Medulla oblongata (tissue), 1 donor: ENCODE measurements at regions not wholly inside any gene's neighbourhood (a gene's known extent, or its start where the extent isn't known, plus 50 kb on each side); places are given as distances from the start of the nearest gene placed in this dataset.
"Not testable (repeated sequence)": the region's sequence is repeated elsewhere in the genome, so short reads cannot be mapped to it uniquely, and the experiment has no call there.

ENCODE experiments used
- DNase-seq: peaks from one replicate; pipeline ENCODE4 v3.0.0-alpha.2; 2015; ENCODE audit errors: extremely low spot score

DNA sequence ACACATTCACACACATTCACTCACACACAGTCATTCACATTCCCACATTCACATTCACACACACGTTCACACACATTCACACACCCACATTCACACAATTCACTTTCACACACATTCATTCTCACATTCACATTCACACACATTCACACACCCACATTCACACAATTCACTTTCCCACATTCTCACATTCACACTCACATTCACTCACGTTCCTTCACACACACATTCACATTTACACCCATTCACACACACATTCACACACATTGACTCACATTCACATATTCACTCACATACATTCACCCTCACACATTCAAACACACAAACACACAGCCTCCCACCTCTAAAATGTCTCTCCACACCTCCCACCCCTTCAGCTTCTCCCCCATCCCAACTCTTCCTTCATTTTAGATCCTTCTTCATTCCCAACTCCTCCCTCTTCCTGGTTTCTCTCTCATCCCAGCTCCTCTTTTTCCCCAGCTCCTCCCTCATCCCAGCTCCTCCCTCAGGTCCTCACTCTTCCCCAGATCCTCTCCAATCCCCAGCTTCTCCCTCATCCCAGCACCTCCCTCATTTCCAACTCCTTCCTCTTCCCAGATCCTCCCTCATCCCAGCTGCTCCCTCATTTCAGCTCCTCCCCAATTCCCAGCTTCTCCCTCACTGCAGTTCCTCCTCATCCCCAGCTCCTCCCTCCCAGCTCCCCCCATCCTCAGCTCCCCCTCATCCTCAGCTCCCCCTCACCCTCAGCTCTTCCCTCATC, 111.0 kb downstream of the FAM53A start:
- no peak for DNase-seq

DNA sequence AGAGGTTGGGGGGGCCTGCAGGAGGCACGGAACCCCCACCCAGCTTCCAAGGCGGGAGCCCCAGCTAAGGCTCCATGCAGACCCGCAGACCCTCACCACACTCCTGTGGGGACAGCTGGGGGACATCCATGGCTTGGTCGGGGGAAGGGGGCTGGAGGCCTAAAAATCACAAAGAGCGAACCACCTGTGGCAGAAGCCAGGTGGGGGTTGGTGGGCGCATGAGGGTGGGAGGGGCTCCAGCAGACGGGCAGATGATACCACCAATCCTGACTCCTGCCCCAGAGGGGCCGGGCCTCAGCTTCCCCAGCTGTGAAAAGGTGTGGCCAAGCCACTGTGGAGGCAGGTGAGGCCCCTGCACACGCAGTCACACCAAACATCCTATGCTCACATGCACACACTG, 111.6 kb downstream of the FAM53A start:
- DNase-seq: no peak

GRCh38 chr4:1572010-1572385, 112.1 kb downstream of the FAM53A start:
- no peak for DNase-seq

DNA sequence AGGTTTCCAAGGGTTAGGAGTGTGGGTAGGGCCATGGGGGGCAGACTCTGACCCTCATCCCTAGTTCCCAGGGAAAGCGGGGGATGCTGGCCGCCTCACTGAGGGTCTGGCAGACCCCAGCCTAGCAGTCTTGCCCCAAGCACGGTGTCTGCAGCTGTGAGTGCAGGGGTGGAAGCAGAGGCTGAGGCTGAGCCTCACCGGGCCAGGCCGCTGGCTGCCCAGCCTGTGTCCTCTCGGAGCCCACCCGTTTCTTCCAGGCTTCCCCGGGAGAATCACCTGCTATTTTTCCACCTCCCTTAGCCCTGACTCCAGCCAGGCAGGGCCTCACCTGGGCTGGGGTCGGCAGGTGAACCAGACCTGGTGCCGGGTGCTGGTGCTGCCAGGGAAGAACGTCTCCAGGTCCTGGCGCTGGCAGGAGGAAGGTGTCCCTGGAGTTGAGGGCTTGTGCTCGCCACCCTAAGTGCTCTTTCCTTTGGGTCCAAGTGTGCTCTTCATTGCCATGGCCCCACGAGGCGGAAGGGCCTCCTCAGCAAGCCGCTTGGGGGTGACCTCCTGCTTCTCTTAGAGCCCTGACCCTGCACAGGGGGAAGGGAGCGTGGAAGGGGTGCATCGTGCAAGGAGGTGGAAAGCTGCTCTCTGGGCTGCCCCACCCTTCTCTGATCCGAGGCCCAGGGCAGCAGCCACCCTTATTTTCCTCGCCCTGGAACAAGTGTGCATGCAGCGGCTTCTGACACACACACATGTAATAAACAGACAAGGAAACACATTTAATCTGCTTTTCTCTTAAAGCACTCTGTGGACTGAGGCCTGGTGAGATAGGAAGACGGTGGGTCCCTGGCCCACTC, 112.7 kb downstream of the FAM53A start:
- no peak for DNase-seq

DNA sequence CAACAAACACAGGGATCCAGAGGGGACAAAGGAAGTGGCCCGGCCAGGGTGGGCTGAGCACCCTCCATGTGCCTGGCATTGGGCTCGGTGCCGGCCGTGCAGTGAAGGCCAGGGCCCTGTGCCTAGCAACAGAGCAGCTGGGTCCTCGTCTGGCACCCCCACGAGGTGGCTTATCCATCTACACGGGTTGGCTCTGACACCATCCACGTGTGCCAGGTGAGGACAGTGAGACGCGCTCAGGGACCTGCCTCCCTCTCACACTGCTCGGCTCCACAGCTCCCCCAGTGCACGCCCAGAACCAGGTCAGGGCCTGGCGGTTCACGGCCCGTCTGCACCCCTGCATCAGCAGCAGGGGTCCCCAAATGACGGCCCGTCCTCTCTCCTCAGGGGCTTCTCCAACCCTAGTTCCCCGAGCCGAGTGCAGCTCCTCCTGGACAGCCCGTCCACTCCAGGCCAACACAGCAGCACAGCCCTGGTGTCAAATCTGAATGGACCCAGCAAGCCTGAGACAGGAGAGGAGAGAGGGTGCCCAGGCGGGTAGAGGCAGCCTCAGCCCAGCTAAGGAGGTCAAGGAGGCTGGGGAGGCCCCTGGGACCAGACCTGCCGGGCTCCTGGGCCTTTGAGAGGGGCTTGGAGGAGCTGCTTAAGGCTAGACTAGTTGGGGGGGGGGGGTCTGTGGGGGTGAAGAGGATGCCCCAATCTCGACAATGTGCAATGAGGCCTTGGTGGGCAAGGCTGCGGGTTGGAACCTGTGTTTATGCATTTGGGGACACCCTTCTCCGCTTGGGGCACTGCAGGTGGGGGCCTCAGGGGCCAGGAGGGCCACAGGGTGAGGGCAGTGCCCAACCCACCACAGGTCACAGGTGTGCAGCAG, 113.6 kb downstream of the FAM53A start:
- no peak for DNase-seq

DNA sequence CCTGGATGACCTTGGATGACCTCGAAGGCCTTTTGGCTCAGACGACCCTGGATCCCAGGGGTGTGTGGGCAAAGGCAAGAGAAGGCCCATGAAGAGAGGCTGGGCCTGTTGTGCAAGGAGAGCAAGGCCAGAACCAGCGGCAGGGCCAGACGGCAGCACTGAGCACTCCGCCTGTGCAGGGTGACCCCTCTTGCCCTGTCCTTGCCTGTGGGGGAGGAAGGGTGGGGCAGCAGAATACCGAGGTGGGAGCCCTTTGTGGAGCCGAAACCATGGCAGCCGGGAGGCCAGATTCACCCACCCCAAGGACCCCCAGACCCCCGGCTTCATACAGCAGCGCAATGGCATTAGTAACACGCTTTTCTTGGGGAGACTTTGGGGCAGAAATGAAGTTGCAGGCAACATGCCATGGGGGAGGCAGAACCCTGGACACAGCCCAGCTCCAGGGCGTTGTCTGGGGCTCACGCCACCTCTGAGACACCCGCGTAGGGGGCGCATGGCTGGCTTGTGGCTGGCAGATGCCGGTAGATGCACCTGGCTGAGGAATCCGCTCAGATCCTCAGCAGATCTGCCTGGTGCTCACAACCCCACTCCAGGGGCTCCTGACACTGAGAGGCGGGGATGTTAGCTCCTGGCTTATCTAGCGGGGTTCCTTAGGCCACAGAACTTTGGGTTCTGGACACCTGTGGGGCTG, 114.5 kb downstream of the FAM53A start:
- DNase-seq: no peak

GRCh38 chr4:1568855-1569460, 115.2 kb downstream of the FAM53A start:
- no peak for DNase-seq

DNA sequence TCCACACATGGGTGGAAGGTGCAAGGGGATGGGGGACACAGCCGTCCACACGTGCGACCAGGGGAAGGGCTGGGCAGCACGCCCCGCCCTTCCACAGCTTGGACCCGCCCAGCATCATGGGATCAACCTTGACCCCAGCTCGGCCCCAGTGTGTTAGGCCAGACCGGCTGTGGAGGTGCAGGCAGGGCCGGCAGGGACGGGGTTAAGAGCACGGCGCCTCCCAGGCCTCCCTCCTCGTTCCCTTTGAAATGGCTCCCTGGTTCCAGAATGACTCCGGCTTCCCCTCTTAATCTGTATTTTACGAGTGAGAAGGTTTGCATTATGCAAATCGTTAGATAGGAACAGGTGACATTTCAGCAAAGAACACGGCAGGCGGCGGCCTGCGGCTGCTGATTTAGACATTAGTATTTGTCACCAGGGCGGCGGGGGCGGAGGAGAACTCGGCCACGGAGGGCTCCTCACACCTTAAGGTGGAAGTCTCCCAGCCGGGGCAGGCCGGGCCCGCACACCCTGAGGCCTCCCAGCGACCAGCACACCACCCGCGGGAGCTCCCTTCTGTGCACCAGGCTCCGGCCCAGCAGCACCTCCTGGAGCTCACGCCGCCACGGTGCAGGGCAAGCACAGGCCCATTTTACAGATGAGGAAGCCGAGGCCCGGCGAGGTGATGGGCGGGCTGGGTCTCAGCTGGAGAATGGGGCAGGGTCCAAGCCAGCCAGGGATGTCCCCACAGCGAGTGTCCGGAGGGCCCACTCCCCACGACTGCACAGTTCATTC, 116.1 kb downstream of the FAM53A start:
- DNase-seq: no peak

- DNase-seq: no peak
Measured at GRCh38 chr4:1567519-1567807, 116.7 kb downstream of the FAM53A start.

DNA sequence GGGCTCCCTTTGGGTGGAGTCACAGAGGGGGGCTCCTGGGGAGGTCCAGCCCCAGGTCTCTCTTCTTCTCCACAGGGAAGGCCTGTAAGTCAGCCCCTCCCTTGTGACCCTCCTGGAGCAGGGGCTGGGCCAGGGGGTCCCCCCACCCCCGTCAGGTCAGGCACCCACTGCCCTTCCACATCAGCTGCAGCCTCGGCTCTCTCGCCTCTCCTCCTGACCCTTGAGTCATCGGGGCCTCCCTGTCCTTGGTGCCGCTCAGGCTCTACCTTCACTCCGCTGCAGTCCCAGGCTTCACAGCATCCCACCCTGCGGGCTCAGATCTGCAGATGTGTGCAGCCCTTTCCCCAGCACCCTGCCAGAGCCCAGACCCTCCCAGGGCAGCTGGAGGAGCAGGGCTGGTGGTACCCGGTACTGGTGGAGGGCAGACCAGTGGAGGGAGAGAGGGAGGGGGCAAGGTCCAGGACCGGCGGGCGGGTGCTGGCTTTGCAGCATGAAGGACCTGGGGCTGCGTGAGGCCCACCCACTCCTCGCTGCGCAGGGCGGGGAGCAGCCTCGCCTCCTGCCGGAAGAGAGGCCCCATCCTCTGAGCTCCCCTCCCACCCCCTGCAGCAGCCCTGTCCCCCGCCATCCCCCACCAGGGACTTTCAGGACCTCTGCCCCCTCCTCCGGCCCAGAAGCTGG, 117.1 kb downstream of the FAM53A start:
- DNase-seq: no peak

DNA sequence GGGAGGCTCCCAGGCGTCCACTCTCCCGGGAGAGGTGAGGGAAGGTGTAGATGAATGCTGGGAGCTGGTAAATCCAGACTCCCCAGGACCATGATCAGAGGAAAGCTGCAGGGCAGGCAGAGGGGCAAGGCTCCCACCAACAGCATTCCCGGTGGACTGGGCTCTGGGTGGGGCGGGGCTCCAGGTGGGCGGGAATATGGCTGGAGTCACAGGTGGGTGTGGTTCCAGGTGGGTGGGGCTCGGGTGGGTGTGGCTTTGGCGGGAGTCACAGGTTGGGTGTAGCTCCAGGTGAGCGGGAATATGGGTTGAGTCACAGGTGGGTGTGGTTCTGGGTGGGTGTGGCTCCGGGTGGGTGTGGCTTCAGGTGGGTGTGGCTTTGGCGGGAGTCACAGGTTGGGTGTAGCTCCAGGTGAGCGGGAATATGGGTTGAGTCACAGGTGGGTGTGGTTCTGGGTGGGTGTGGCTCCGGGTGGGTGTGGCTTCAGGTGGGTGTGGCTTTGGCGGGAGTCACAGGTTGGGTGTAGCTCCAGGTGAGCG, 117.7 kb downstream of the FAM53A start:
- not testable (repeated sequence) for DNase-seq

DNA sequence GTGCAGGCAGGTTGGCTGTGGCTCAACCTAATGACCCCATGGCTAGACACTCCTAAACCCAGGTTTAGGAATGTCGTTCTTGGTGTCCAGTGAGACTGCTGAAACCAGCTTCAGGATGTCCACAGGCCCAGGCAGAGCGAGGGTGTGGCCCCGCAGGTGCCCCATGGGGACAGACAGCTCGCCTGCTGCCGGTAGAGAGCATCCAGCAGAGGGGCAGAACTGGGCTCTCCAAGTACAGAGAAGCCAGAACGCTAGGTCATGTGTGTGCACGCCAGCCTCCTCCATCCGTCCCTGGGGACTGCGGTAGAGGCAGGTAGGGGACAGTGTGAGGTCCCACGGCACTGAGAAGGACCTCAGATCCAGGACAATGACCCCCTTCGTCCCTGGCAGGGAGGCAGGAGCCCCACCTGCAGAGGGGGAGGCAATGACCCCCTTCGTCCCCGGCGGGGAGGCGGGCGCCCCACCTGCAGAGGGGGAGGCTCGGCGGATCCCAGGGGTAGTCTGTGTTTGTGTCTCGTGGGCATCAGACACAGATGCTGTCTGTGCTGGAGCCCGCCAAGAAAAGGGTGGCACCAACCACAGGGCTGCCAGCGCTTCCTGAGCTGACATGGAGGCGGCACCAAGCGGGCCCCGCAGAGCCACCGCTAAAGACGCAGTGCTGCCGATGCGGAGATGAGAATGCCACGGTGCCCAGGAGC, 118.4 kb downstream of the FAM53A start:
- DNase-seq: no peak

DNA sequence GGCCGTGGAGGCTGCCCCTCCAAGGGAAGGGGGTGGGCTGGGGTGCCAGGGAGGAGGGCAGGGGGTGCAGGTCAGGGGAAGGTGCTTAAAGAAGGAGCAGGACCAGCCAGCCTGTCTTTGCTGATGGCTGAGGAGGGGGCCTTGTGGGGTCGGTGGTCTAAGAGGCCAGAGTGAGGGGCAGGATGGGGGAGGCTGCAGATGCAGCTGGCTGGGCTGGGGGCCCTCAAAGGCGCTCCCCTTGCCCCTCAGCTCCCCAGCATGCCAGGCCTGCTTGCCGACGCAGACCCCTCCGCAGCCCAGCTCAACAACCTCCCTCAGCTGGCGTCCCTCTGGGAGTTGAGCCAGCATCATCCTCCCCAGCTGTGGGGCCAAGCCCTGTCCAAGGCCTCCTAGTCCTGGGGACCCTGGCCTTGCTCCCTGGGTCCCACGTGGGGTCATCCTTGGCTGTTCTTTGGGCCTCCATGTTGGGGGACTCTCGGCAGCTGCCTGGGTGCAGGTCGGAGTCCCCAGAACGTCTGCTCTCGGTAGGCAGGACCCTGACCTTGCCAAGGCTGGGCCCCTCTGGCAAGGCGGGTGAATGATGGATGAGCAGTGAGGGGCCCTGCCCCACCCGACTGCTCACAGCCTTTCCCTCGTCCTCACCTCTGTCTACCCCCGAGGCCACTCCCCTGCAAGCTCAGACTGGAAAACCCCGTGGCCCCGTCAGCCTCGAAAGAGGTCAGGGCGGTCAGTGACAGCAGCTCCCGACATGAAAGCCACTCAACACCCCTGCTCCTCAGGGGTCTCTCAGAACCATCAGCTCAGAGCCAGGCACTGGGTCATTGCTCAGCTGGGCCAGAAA, 119.4 kb downstream of the FAM53A start:
- DNase-seq: no peak

- DNase-seq: no peak
Measured at GRCh38 chr4:1563768-1564485, 120.2 kb downstream of the FAM53A start.

GRCh38 chr4:1563241-1563640, 120.9 kb downstream of the FAM53A start:
- no peak for DNase-seq

- DNase-seq: no peak
Measured at GRCh38 chr4:1562771-1563170, 121.3 kb downstream of the FAM53A start.

- DNase-seq: no peak
Measured at GRCh38 chr4:1562371-1562770, 121.7 kb downstream of the FAM53A start.
